ENCODE measurements at regions not wholly inside any gene's neighbourhood (a gene's known extent, or its start where the extent isn't known, plus 50 kb on each side); places are given as distances from the start of the nearest gene placed in this dataset.

- TF ChIP-seq POLR2A (IDR thresholded peaks at IDR 0.05; ENCODE audit: low read depth) (no peak), CTCF (IDR thresholded peaks at IDR 0.05) (peak; percentile 23 to 47 (median 39))
These were observed 67.2 kb upstream of the BRWD3 start for GRCh38 chrX:80876877-80877276.

All from esophagus muscularis mucosa (tissue), 3 donors.